Neural progenitor cell (in vitro differentiated cells): ENCODE measurements at regions not wholly inside any gene's neighbourhood (a gene's known extent, or its start where the extent isn't known, plus 50 kb on each side); places are given as distances from the start of the nearest gene placed in this dataset.

Experiments used
- EZH2 ChIP-seq: fragments of 200-600 bp; sonication (generic); IDR thresholded peaks from 2 replicates; pipeline ENCODE4 v1.6.1; 2017; ENCODE audit warnings: antibody characterized with exemption, mild to moderate bottlenecking, moderate library complexity
- TF ChIP-seq, protein P1 (sequence below): fragments of 200-600 bp; sonication (generic); IDR thresholded peaks from 2 replicates; pipeline ENCODE4 v1.5.1; 2017; ENCODE audit warnings: antibody characterized with exemption, mild to moderate bottlenecking

DNA sequence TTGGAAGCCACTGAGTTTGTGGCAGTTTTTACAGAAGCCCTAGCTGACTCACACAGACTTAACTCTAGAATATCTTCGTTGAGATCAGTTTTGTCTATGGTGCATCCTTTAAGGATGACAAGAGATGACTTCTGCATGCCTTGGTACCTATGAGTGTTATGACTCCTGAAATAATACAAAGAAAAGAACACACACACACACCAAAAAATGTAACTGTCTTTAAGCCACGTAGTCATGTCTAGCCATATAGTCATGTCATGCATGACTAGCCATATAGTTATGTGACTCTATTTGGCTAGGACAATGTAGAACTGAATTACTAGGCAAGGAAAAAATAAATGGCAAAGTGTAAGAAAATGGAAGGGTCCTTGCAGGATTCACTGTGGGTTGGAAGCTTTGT lies 447.8 kb downstream of the NLGN4X start:
- TF ChIP-seq, protein P1, sequence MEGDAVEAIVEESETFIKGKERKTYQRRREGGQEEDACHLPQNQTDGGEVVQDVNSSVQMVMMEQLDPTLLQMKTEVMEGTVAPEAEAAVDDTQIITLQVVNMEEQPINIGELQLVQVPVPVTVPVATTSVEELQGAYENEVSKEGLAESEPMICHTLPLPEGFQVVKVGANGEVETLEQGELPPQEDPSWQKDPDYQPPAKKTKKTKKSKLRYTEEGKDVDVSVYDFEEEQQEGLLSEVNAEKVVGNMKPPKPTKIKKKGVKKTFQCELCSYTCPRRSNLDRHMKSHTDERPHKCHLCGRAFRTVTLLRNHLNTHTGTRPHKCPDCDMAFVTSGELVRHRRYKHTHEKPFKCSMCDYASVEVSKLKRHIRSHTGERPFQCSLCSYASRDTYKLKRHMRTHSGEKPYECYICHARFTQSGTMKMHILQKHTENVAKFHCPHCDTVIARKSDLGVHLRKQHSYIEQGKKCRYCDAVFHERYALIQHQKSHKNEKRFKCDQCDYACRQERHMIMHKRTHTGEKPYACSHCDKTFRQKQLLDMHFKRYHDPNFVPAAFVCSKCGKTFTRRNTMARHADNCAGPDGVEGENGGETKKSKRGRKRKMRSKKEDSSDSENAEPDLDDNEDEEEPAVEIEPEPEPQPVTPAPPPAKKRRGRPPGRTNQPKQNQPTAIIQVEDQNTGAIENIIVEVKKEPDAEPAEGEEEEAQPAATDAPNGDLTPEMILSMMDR: no peak
- no peak for TF ChIP-seq EZH2
